ENCODE measurements at regions not wholly inside any gene's neighbourhood (a gene's known extent, or its start where the extent isn't known, plus 50 kb on each side); places are given as distances from the start of the nearest gene placed in this dataset.

- TF ChIP-seq REST (IDR thresholded peaks at IDR 0.05; ENCODE audit: insufficient read depth in 1 of 2, low read depth in 2 of 2, low read length in 1 of 2), result no peak
- TF ChIP-seq, protein P1, sequence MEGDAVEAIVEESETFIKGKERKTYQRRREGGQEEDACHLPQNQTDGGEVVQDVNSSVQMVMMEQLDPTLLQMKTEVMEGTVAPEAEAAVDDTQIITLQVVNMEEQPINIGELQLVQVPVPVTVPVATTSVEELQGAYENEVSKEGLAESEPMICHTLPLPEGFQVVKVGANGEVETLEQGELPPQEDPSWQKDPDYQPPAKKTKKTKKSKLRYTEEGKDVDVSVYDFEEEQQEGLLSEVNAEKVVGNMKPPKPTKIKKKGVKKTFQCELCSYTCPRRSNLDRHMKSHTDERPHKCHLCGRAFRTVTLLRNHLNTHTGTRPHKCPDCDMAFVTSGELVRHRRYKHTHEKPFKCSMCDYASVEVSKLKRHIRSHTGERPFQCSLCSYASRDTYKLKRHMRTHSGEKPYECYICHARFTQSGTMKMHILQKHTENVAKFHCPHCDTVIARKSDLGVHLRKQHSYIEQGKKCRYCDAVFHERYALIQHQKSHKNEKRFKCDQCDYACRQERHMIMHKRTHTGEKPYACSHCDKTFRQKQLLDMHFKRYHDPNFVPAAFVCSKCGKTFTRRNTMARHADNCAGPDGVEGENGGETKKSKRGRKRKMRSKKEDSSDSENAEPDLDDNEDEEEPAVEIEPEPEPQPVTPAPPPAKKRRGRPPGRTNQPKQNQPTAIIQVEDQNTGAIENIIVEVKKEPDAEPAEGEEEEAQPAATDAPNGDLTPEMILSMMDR (IDR thresholded peaks at IDR 0.05), result no peak
- no peak for TF ChIP-seq POLR2AphosphoS5 (IDR thresholded peaks at IDR 0.05; ENCODE audit: low read depth, low read length)
- TF ChIP-seq TCF7L2 (IDR thresholded peaks at IDR 0.05; ENCODE audit: low read depth, low read length), result no peak
Measured at GRCh38 chr9:75541734-75542133, 348.7 kb upstream of the PCSK5 start.
